GM19395 (cell line): ENCODE measurements at regions not wholly inside any gene's neighbourhood (a gene's known extent, or its start where the extent isn't known, plus 50 kb on each side); places are given as distances from the start of the nearest gene placed in this dataset.
"Not testable (repeated sequence)": the region's sequence is repeated elsewhere in the genome, so short reads cannot be mapped to it uniquely, and the experiment has no call there.

Experiments used
- ATAC-seq: cut with Tn5 transposase; IDR thresholded peaks from one replicate; pipeline ENCODE4 v1.9.1; 2021; ENCODE audit warnings: mild to moderate bottlenecking, moderate library complexity; ENCODE audit not compliant: unreplicated experiment

- not testable (repeated sequence) for ATAC-seq
Observed at GRCh38 chr10:28481346-28481745, 51.6 kb upstream of the WAC start.

DNA sequence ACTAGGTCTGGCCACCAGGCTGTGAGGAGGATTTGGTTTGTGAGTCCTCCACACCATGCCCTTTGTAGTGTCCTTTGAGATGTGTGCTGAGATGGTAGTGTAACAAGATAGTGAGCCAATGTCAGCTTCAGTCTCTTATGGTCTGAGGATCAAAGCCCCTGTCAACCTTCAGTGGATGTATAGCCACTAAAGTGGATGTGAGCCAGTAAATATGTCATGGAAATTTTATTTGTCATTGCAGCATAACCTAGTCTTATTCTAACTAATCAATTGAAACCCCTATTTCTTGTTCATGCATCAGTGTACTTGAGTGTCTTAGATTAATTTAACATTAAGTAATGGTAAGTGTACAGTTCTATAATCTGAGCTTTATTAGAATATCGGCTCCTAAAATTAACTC is 51.0 kb upstream of the WAC start:
- ATAC-seq, result no peak
